HL-60/S4 treated with phorbol 12-myristate 13-acetate at 8.2 ng/mL for 4 days and 3 days (cell line): ENCODE measurements at regions not wholly inside any gene's neighbourhood (a gene's known extent, or its start where the extent isn't known, plus 50 kb on each side); places are given as distances from the start of the nearest gene placed in this dataset.

Source experiments
- in situ Hi-C: fragments of 300-500 bp; cut with MboI; formaldehyde crosslinking; loops from 2 replicates; pipeline ENCODE4 v1.15.0; 2022; ENCODE audit warnings: low sequenced_read_pairs

DNA sequence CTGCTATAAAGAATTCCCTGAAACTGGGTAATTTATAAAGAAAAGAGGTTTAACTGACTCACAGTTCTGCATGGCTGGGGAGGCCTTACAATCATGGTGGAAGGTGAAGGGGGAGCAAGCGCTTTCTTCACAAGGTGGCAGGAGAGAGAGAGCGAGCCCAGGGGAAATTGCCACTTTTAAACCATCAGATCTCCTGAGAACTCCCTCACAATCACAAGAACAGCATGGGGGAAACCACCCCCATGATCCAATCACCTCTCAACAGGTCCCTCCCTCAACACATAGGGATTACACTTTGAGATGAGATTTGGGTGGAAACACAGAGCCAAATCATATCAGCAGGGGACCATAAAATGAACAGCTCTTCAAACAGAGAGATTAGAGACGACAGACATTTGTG is 198.6 kb downstream of the MAGEB5 start:
- in situ Hi-C loops = no loop called here

GRCh38 chrX:26411045-26411444 is 195.1 kb downstream of the MAGEB5 start:
- in situ Hi-C loops = no loop called here

DNA sequence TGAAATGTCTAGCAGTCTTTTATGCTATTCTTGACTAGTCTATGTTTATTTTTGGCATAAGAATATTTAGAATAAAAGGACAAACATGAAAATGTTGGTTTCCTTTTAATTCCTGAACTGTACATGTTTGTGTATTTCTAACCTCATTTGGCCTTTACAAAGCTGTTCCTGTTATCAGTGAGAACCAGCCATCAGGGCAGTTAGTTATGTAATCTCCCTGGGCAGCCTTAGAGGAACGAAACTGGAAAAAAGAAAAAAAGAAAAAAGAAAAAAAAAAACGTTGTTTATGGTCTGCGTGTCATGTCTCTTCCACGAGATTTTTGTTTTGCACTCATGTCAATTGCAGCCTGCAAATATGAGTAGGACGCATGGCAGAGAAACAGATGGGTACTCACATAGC is 193.7 kb downstream of the MAGEB5 start:
- in situ Hi-C loops = no loop called here

DNA sequence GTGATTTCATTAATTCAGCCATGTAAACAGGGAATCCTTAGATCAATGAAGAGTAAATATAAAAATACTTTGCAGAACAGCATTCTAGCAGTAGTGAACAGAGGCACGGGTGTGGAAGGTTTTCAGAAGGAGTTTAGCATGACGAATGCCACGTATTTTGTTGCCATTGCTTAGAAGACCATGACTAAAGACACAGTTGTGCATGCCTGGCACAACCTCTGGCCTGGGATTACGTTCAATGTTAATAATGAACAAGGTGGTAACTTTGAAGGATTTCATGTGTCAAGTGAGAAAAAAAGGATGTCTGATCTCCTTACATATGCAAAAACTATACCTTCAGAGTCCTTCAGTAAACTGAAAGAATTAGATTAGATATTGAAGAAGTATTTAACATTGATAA is 171.9 kb downstream of the MAGEB5 start:
- in situ Hi-C loops = no loop called here

- in situ Hi-C loops = no loop called here
Observed at GRCh38 chrX:26376037-26376708, 160.2 kb downstream of the MAGEB5 start.

DNA sequence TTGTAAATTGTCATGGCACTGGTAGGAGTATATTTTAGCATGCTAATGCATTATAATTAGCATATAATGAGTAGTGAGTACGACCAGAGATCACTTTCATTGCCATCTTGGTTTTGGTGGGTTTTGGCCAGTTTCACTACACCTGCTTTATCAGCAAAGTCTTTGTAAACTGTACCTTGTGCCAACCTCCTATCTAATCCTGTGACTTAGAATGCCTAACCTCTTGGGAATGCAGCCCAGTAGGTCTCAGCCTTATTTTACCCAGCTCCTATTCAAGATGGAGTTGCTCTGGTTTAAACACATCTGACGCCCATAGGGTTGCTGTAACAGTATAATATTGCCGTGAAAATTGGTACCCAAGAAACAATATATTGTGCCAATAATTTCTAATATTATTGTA is 159.4 kb downstream of the MAGEB5 start:
- in situ Hi-C loops = no loop called here

DNA sequence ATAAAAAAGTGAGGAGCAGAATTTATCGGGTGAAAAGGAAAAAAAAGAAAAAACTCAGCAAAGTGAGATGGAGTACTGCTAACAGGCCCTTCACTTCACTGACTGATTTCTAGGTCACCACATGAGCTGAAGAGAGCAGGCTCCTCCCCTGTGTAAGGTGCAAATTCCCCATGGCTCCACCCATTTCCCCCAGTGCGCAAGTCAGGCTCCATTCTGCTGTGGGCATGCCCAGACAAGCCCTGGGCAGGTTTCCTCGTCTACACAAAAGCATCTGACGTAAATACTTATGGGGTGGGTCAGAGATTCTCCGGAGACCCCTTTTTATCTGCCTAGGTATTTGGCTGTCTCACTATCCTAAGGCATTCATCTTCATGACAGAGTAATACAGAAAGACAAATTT is 157.9 kb downstream of the MAGEB5 start:
- in situ Hi-C loops = no loop called here

- in situ Hi-C loops = no loop called here
Observed at GRCh38 chrX:26352891-26353430, 137.0 kb downstream of the MAGEB5 start.

GRCh38 chrX:26347171-26347570 is 131.2 kb downstream of the MAGEB5 start:
- in situ Hi-C loops = no loop called here

- in situ Hi-C loops = no loop called here
Observed at GRCh38 chrX:26334232-26334631, 118.3 kb downstream of the MAGEB5 start.

GRCh38 chrX:26328608-26329319 is 112.8 kb downstream of the MAGEB5 start:
- in situ Hi-C loops = no loop called here

DNA sequence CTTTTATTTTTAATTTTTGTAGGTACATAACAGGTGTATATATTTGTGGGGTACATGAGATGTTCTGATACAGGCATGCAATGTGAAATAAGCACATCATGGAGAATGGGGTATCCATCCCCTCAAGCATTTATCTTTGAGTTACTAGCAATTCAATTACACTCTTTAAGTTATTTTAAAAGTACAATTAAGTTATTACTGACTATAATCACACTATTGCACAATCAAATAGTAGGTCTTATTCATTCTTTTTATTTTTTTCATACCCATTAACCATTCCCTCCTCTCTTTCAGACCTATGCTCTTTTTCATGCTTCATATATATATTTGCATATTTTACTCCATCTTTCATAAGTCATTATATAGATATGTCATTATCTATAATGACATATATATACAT is 93.3 kb downstream of the MAGEB5 start:
- in situ Hi-C loops = no loop called here

- in situ Hi-C loops = no loop called here
Observed at GRCh38 chrX:26295425-26295824, 79.5 kb downstream of the MAGEB5 start.

DNA sequence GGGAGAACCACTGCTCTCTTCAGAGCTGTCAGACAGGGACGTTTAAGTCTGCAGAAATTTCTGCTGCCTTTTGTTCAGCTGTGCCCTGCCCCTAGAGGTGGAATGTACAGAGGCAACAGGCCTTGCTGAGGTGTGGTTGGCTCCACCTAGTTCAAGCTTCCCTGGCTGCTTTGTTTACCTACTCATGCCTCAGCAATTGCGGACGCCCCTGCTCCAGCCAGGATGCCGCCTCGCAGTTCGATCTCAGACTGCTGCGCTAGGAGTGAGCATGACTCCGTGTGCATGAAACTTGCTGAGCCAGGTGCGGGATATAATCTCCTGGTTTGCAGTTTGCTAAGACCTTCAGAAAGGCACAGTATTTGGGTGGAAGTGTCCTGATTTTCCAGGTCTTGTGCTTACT is 70.9 kb downstream of the MAGEB5 start:
- in situ Hi-C loops = no loop called here
